ENCODE measurements at regions not wholly inside any gene's neighbourhood (a gene's known extent, or its start where the extent isn't known, plus 50 kb on each side); places are given as distances from the start of the nearest gene placed in this dataset.
"Not testable (repeated sequence)": the region's sequence is repeated elsewhere in the genome, so short reads cannot be mapped to it uniquely, and the experiment has no call there.

GRCh38 chr5:125092138-125092537, 345.7 kb upstream of the ZNF608 start:
- DNase-seq: not testable (repeated sequence)

GRCh38 chr5:125093776-125094175, 347.3 kb upstream of the ZNF608 start:
- no peak for DNase-seq

- DNase-seq: no peak
Measured at GRCh38 chr5:125100342-125100741, 353.9 kb upstream of the ZNF608 start.

GRCh38 chr5:125100951-125101350, 354.5 kb upstream of the ZNF608 start:
- DNase-seq: no peak

GRCh38 chr5:125103459-125103858, 357.0 kb upstream of the ZNF608 start:
- no peak for DNase-seq

- DNase-seq: peak; percentile 20
Measured at GRCh38 chr5:125106271-125106670, 359.8 kb upstream of the ZNF608 start.

- no peak for DNase-seq
Measured at GRCh38 chr5:125106881-125107280, 360.4 kb upstream of the ZNF608 start.

- DNase-seq: no peak
Measured at GRCh38 chr5:125109293-125109692, 362.9 kb upstream of the ZNF608 start.

GRCh38 chr5:125109816-125110215, 363.4 kb upstream of the ZNF608 start:
- peak; percentile 33 for DNase-seq

- no peak for DNase-seq
Measured at GRCh38 chr5:125112196-125112595, 365.8 kb upstream of the ZNF608 start.

GRCh38 chr5:125113328-125113727, 366.9 kb upstream of the ZNF608 start:
- no peak for DNase-seq

- no peak for DNase-seq
Measured at GRCh38 chr5:125115195-125115525, 368.7 kb upstream of the ZNF608 start.

GRCh38 chr5:125117566-125117965, 371.1 kb upstream of the ZNF608 start:
- no peak for DNase-seq

- no peak for DNase-seq
Measured at GRCh38 chr5:125120012-125120411, 373.6 kb upstream of the ZNF608 start.

GRCh38 chr5:125125031-125125823, 378.8 kb upstream of the ZNF608 start:
- DNase-seq: no peak

GRCh38 chr5:125126050-125126449, 379.6 kb upstream of the ZNF608 start:
- no peak for DNase-seq

- DNase-seq: no peak
Measured at GRCh38 chr5:125129151-125129806, 382.8 kb upstream of the ZNF608 start.

- no peak for DNase-seq
Measured at GRCh38 chr5:125130591-125130990, 384.2 kb upstream of the ZNF608 start.

GRCh38 chr5:125134216-125135081, 388.0 kb upstream of the ZNF608 start:
- DNase-seq: peak; percentile 70

GRCh38 chr5:125137535-125137934, 391.1 kb upstream of the ZNF608 start:
- no peak for DNase-seq

GRCh38 chr5:125138266-125138665, 391.8 kb upstream of the ZNF608 start:
- no peak for DNase-seq

- no peak for DNase-seq
Measured at GRCh38 chr5:125139590-125139989, 393.2 kb upstream of the ZNF608 start.

- no peak for DNase-seq
Measured at GRCh38 chr5:125140220-125140619, 393.8 kb upstream of the ZNF608 start.

All from tongue (tissue), 1 donor.